ENCODE measurements at regions not wholly inside any gene's neighbourhood (a gene's known extent, or its start where the extent isn't known, plus 50 kb on each side); places are given as distances from the start of the nearest gene placed in this dataset.
"Not testable (repeated sequence)": the region's sequence is repeated elsewhere in the genome, so short reads cannot be mapped to it uniquely, and the experiment has no call there.

GRCh38 chr17:65301184-65301583 is 164.0 kb downstream of the RGS9 start:
- no peak for DNase-seq

GRCh38 chr17:65297916-65298315 is 160.7 kb downstream of the RGS9 start:
- no peak for DNase-seq

GRCh38 chr17:65297384-65297783 is 160.2 kb downstream of the RGS9 start:
- no peak for DNase-seq

GRCh38 chr17:65294181-65294719 is 157.1 kb downstream of the RGS9 start:
- DNase-seq, result peak; percentile 55

- no peak for DNase-seq
Observed at GRCh38 chr17:65293584-65294180, 156.5 kb downstream of the RGS9 start.

GRCh38 chr17:65292430-65292829 is 155.3 kb downstream of the RGS9 start:
- no peak for DNase-seq

GRCh38 chr17:65291301-65291700 is 154.1 kb downstream of the RGS9 start:
- not testable (repeated sequence) for DNase-seq

- no peak for DNase-seq
Observed at GRCh38 chr17:65290616-65291015, 153.4 kb downstream of the RGS9 start.

GRCh38 chr17:65290056-65290455 is 152.9 kb downstream of the RGS9 start:
- DNase-seq, result no peak

GRCh38 chr17:65287040-65287439 is 149.9 kb downstream of the RGS9 start:
- DNase-seq, result no peak

GRCh38 chr17:65283704-65284103 is 146.5 kb downstream of the RGS9 start:
- no peak for DNase-seq

- no peak for DNase-seq
Observed at GRCh38 chr17:65279456-65279855, 142.3 kb downstream of the RGS9 start.

- no peak for DNase-seq
Observed at GRCh38 chr17:65278820-65279184, 141.6 kb downstream of the RGS9 start.

GRCh38 chr17:65278050-65278819 is 141.1 kb downstream of the RGS9 start:
- no peak for DNase-seq

- DNase-seq, result no peak
Observed at GRCh38 chr17:65277576-65277975, 140.4 kb downstream of the RGS9 start.
